ENCODE measurements at regions not wholly inside any gene's neighbourhood (a gene's known extent, or its start where the extent isn't known, plus 50 kb on each side); places are given as distances from the start of the nearest gene placed in this dataset.

GRCh38 chr6:4513561-4513960 is 262.6 kb upstream of the CDYL start:
- Histone ChIP-seq H3K4me3 (ENCODE audit: low read length) (no peak overlapping the region), H3K9ac (ENCODE audit: low read length) (no peak overlapping the region), H3K4me2 (ENCODE audit: low read length) (no peak overlapping the region), H3K9me3 (ENCODE audit: insufficient read depth, low read length) (no peaks in the 10 kb centered on the region), H2AFZ (ENCODE audit: low read depth, low read length) (no peak overlapping the region), H3K27ac (ENCODE audit: low read length) (no peak overlapping the region), H3K27me3 (ENCODE audit: low read depth, low read length) (no peaks in the 10 kb centered on the region), H3K36me3 (replicated peaks; ENCODE audit: low read depth, low read length) (no peaks in the 10 kb centered on the region), H3K79me2 (ENCODE audit: low read length) (no peaks in the 10 kb centered on the region), H4K20me1 (ENCODE audit: insufficient read depth, low read length) (no peaks in the 10 kb centered on the region), H3K4me1 (ENCODE audit: low read length) (peaks cover 3% of the 10 kb centered on the region; the same call in 1 of the 2 replicates)
- TF ChIP-seq EZH2phosphoT487 (IDR thresholded peaks at IDR 0.05; ENCODE audit: low read depth), result no peak
- no peak for TF ChIP-seq CTCF (IDR thresholded peaks at IDR 0.05; ENCODE audit: low read depth, low read length)

GRCh38 chr6:4512051-4512471 is 264.1 kb upstream of the CDYL start:
- no peak overlapping the region for H3K4me3 ChIP-seq (ENCODE audit: low read length)
- H3K27ac ChIP-seq (ENCODE audit: low read length), result no peak overlapping the region
- H3K79me2 ChIP-seq (ENCODE audit: low read length), result no peaks in the 10 kb centered on the region
- TF ChIP-seq CTCF (IDR thresholded peaks at IDR 0.05; ENCODE audit: low read depth, low read length) (no peak), EZH2phosphoT487 (IDR thresholded peaks at IDR 0.05; ENCODE audit: low read depth) (no peak)
- no peaks in the 10 kb centered on the region for H3K36me3 ChIP-seq (replicated peaks; ENCODE audit: low read depth, low read length)
- no peaks in the 10 kb centered on the region for H3K4me1 ChIP-seq (ENCODE audit: low read length)
- H3K27me3 ChIP-seq (ENCODE audit: low read depth, low read length), result no peaks in the 10 kb centered on the region
- H3K4me2 ChIP-seq (ENCODE audit: low read length), result no peak overlapping the region
- H4K20me1 ChIP-seq (ENCODE audit: insufficient read depth, low read length), result no peaks in the 10 kb centered on the region
- H3K9me3 ChIP-seq (ENCODE audit: insufficient read depth, low read length), result no peaks in the 10 kb centered on the region
- no peak overlapping the region for H2AFZ ChIP-seq (ENCODE audit: low read depth, low read length)
- no peak overlapping the region for H3K9ac ChIP-seq (ENCODE audit: low read length)

- Histone ChIP-seq H3K4me2 (ENCODE audit: low read length) (no peak overlapping the region), H3K27me3 (ENCODE audit: low read depth, low read length) (no peaks in the 10 kb centered on the region)
Observed at GRCh38 chr6:4511641-4512020, 264.6 kb upstream of the CDYL start.

GRCh38 chr6:4510906-4511640 is 265.1 kb upstream of the CDYL start:
- H2AFZ ChIP-seq (ENCODE audit: low read depth, low read length), result no peak overlapping the region
- TF ChIP-seq CTCF (IDR thresholded peaks at IDR 0.05; ENCODE audit: low read depth, low read length), result no peak
- TF ChIP-seq EZH2phosphoT487 (IDR thresholded peaks at IDR 0.05; ENCODE audit: low read depth), result no peak
- H3K36me3 ChIP-seq (replicated peaks; ENCODE audit: low read depth, low read length), result no peaks in the 10 kb centered on the region
- no peak overlapping the region for H3K9ac ChIP-seq (ENCODE audit: low read length)
- no peak overlapping the region for H3K4me3 ChIP-seq (ENCODE audit: low read length)
- H3K9me3 ChIP-seq (ENCODE audit: insufficient read depth, low read length), result no peaks in the 10 kb centered on the region
- no peak overlapping the region for H3K4me2 ChIP-seq (ENCODE audit: low read length)
- no peaks in the 10 kb centered on the region for H3K27me3 ChIP-seq (ENCODE audit: low read depth, low read length)
- no peaks in the 10 kb centered on the region for H3K4me1 ChIP-seq (ENCODE audit: low read length)
- no peak overlapping the region for H3K27ac ChIP-seq (ENCODE audit: low read length)
- H4K20me1 ChIP-seq (ENCODE audit: insufficient read depth, low read length), result no peaks in the 10 kb centered on the region
- no peaks in the 10 kb centered on the region for H3K79me2 ChIP-seq (ENCODE audit: low read length)

More at GRCh38 chr6:4511641-4512020, 264.6 kb upstream of the CDYL start:
- no peak overlapping the region for H3K4me3 ChIP-seq (ENCODE audit: low read length)
- no peaks in the 10 kb centered on the region for H3K79me2 ChIP-seq (ENCODE audit: low read length)
- no peaks in the 10 kb centered on the region for H3K4me1 ChIP-seq (ENCODE audit: low read length)
- H3K9me3 ChIP-seq (ENCODE audit: insufficient read depth, low read length), result no peaks in the 10 kb centered on the region
- H3K27ac ChIP-seq (ENCODE audit: low read length), result no peak overlapping the region
- H3K9ac ChIP-seq (ENCODE audit: low read length), result no peak overlapping the region
- no peaks in the 10 kb centered on the region for H4K20me1 ChIP-seq (ENCODE audit: insufficient read depth, low read length)
- no peaks in the 10 kb centered on the region for H3K36me3 ChIP-seq (replicated peaks; ENCODE audit: low read depth, low read length)
- TF ChIP-seq CTCF (IDR thresholded peaks at IDR 0.05; ENCODE audit: low read depth, low read length) (no peak), EZH2phosphoT487 (IDR thresholded peaks at IDR 0.05; ENCODE audit: low read depth) (no peak)
- no peak overlapping the region for H2AFZ ChIP-seq (ENCODE audit: low read depth, low read length)
